ENCODE measurements at regions not wholly inside any gene's neighbourhood (a gene's known extent, or its start where the extent isn't known, plus 50 kb on each side); places are given as distances from the start of the nearest gene placed in this dataset.

DNA sequence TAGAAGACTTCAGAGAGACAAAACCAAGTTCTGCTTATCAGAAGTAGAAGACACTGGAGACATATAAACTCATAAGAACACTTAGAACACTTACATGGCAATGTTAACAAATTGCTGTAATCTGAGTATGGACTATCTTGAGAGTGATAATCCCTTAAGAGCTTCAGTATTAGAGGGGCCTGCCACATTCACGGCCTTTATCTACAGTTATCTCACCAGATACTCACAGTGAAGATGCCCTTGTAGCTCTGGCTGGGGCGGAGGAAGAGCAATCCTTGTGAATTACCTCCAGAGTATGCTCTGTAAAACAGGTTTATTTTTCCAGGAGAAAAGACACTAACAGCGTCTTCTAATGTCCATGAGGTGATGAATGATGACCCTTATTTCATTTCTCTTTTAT, 762.8 kb downstream of the FAM181B start:
- no peak for DNase-seq

GRCh38 chr11:81967242-81967641, 766.4 kb downstream of the FAM181B start:
- DNase-seq: no peak

DNA sequence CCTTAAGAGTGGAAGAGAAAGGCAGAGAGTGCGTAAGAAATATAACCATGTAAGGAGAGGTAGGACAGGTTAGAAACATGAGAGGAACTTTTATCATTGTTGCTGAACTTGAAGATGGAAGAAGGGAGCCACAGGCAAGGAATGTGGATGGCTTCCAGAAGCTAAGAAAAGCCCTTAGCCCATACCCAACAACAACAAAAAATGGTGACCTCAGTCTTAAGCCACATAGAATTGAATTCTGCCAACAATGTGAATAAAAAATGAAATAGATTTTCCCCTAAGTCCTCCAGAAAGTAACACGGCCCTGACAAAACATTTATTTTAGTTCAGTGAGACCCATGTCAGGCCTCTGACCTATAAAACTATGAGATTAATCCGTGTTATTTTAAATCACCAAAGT, 767.3 kb downstream of the FAM181B start:
- no peak for DNase-seq

GRCh38 chr11:81963018-81963417, 770.6 kb downstream of the FAM181B start:
- DNase-seq: no peak

DNA sequence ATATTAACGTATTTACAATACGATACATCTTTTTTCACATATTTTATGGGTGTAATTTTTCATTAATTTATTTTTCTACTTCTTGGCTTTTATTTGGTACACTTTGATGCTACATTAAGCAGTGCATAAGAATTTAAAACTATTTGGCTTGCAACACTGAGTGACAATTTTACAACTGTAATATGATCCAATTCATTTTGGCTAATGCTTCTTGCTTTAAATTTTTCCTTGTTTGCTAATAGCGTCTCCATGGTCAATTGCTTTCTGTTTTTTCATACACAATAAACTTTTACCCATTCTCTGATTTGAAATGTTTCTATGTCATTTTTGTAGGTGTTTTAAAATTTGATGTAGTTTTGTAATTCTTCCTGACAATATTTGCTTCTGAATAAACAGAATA, 773.2 kb downstream of the FAM181B start:
- DNase-seq: no peak

- DNase-seq: no peak
These were observed 774.3 kb downstream of the FAM181B start for GRCh38 chr11:81959341-81959740.

DNA sequence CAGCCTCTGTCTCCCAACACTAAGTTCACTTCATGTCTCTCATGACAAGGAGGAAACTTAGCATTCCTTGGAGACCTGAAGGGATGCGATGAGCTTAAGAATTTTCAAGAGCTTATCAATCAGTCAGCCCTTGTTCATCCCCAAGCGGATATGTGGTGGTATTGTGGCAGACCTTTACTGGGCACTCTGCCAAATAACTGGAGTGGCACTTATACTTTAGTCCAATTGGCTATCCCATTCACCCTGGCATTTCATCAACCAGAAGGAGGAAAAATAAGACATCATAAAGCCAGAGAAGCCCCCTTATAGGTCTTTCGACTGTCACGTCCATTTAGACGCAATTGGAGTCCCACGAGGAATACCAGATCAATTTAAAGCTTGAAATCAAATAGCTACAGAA, 779.4 kb downstream of the FAM181B start:
- DNase-seq: peak; percentile 3

- no peak for DNase-seq
These were observed 786.8 kb downstream of the FAM181B start for GRCh38 chr11:81946831-81947230.

DNA sequence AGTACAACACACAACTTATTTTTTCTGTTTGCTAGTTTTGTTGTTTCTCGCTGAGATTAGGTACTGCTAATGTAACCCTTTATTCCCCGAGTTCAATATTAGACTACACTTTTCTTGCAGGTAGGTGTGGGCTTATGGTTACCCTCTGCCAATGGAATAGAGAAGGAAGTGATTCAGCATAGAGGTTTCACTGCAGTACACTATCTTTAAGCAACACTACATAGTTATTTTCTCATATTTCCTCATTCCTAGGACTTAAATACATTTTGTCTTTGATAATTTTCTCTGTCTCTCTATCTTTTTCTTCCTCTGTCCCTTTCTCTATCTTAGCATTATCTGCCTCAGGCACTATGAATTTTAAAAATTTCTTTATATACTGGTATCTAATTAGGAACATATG, 791.0 kb downstream of the FAM181B start:
- no peak for DNase-seq

GRCh38 chr11:81941998-81942397, 791.7 kb downstream of the FAM181B start:
- DNase-seq: no peak

GRCh38 chr11:81932303-81932702, 801.4 kb downstream of the FAM181B start:
- DNase-seq: no peak

GRCh38 chr11:81920205-81920604, 813.5 kb downstream of the FAM181B start:
- no peak for DNase-seq

DNA sequence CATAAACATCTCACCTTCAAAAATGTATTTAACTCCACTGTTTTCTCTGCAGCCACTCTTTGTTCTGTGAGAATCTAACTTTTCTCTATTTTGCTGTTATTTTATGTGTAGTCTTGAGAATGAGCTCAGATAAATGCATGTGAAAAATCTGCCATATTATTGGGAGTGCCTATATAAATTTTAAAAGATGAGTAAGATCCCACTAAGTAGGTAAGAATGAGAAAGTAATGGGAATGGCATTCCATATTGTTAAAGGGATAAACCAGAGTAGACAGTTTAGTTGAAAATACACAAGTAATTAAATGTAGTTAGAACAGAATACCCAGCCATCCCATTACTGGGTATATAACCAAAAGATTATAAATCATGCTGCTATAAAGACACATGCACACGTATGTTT, 817.2 kb downstream of the FAM181B start:
- no peak for DNase-seq

- no peak for DNase-seq
These were observed 818.6 kb downstream of the FAM181B start for GRCh38 chr11:81915045-81915444.

DNA sequence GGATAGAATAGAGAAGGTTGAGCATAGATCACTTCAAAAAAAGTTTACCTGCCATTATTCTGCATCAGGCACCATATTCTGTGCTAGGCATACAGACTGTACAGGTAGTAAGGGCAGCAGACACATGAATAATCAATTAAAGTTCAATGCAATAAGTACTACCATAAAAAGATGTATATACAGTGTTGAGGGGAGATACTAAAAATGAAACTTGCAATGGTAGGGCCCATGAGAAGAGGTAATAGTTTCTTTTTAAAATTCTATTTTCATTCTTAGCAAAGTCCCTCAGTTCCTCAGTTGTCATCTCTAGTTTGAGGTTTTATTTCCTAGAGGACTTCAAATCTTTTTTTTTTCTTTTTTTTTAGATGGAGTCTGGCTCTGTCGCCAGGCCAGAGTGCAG, 819.9 kb downstream of the FAM181B start:
- DNase-seq: no peak

DNA sequence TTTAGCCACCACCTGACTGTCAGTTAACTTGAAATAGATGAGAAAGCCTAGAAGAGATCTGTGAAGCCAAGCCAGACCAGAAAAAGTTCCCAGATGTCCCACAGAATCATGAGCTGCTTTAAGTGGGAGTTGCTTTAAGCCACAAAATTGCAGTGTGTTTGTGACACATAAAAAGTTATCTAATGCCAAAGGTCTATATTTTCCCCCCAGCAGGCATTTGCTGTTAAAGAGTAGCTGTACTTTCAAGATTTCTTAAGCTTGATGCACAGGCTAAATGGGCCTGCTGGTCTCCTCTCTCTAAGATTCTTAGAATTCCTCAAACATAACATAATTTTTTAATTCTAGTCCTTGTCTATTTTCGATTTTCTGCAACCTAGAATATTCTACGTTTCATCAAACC, 825.7 kb downstream of the FAM181B start:
- no peak for DNase-seq

DNA sequence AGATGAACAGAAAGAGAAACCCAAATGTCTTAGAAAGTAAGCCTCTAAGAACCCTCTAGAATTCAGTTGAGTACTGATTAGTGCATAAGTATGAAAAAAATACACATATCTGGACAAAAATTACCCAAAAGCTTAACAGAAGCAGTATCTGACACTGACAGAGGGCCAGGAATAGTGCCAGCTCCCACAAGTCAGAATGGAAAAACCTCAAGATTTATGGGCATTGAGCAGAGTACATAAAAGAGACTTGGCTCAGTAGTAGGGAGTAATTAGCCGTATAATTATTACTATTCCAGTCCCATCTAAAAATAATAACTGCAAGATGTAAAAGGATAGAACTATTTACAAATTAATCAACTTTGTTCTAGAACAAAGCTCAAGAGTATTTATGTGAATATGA, 834.5 kb downstream of the FAM181B start:
- DNase-seq: no peak

DNA sequence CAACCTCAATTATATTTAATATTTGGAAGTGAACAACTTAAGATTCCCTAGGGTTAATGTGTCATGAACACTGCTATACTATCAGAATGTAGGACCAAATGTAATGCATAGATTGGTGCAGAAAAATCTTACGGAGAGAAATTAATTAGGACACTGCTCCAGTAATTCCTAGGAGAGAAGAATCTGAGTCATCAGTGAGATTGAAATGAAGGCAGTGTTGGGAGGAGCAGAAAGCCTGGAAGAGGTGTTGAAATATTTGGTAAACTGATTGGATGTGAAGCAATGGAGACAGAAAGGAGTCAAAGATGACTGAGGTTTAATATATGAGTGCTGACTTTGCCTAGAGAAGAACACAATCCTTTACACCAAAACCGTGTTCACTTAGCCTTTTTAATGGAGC, 836.0 kb downstream of the FAM181B start:
- DNase-seq: no peak

DNA sequence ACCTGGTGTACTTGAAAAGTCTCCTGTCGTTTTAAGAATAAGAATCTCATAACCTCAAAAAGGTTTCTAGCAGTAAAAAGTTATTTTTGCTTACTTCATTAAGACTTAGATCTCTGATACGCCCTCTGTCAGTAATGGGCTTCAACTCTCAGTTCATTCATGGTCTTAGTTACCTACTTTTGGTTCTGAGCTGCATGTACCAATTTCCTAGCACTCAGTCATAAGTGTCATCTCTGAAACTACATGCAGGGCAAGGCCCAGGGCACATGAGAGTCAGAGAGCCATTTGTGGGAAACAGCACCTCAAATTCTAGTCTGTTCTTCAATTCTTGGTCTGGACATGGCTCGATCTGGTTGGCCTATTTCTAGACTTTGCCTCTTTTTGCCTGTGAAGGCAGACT, 838.4 kb downstream of the FAM181B start:
- no peak for DNase-seq

GRCh38 chr11:81892770-81893635, 840.7 kb downstream of the FAM181B start:
- DNase-seq: no peak

DNA sequence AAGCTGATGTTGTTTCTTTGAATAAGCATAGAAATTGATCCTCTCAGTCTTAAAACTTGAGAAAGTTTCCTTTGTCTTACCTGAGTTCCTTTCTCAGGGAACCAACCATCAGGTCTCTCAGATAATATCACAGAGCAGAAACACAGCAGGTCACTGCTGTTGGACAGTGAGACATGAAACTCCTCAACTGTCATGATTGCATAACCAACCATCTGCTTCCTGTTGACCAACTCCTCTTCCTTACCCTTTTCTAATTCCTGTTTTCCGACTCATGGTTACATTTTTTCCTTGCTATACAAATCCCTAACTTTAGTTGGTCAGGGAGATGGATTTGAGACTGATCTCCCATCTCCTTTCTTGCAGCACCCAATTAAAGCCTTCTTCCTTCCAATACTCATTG, 845.3 kb downstream of the FAM181B start:
- no peak for DNase-seq

DNA sequence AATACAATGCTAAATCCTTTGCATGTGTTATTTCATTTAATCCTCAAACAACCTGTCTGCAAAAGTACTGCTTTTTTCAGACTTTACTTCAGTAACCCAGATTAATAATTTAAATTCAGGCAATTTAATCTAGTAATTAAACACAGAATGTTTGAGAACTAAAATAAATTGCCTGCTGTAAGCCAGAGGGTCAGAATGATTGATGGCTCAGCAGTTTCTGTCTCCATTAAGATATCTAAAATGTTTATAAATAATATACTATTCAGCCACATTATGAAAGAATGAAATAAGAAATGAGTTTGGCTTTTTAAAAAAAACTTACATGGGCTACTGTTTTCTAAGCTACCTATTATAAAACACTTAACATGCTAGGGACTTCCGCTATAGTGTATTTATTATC, 846.0 kb downstream of the FAM181B start:
- no peak for DNase-seq

DNA sequence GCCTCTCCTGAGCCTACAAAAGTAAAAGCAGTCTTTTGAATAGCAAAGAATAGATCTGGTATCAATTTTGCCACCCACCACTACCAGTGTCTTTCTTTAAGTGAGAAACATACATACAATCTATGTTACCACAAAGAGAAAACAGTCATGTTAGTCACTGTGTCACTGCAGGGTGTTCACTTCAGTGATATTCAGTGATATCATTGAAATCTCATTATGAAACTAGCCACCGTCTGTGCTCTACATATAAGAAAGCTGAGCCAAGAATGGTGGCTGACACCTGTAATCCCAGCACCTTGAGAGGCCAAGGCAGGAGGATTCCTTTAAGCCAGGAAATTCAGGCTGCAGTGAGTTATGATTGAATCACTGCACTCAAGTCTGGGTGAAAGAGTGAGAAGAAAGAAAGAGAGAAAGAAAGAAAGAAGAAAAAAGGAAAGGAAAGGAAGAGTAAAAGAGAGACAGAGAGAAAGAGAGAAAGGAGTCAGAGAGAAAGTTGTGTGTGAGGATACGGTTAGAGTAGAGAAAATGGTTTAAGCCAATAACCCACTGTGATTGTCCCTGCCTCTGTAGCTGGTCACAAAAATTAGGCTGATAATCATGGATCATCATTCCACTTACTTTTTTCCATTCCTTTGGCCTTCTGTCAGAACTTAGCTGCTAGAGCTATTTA, 847.1 kb downstream of the FAM181B start:
- no peak for DNase-seq

DNA sequence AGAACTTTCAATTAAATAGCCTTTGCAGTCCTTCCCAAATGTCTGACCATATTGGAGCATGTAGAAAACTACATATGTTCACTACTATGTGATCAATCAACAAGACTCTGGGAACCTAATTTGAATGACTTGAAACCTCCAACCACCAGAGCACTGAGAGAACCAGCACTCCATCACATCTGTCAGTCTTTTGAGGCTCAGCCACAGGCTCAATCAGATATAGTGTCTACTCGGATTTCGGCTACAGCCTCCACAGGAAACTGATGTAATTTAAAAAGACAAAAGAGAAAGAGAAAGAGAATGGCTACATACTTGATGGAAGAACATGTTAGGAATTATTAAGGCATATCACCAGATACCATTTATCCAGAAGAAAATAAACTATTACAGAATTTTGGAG, 859.0 kb downstream of the FAM181B start:
- DNase-seq: no peak

DNA sequence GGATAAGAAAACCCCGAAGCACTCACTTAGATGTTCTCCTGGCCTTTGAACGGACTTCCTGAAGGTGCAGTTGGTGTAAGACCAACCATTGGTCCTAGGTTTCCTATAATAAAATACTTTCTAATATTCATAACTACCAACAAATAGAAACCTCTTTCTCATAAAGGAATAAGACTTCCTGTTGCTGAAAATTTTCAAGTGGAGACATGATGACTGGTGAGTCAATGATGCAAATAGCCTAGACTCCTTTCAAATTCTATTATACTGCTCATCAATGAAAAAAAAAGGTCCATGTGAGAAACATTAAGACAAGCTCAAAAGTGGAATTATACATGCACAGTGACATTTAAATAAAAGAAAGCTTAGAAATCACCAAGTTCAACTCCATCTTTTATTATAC, 862.8 kb downstream of the FAM181B start:
- DNase-seq: no peak

All from DMS79 treated with DMSO at 0.1 percent for 48 hours (cell line).